Tibial artery (tissue), 4 donors: ENCODE measurements at regions not wholly inside any gene's neighbourhood (a gene's known extent, or its start where the extent isn't known, plus 50 kb on each side); places are given as distances from the start of the nearest gene placed in this dataset.

Experiments used
- DNase-seq, 2 donors: peaks; one replicate each; pipeline ENCODE4 v3.0.0-alpha.2; 2019
- H3K27ac ChIP-seq, 2 donors: fragments of 200-600 bp; sonication (generic) in 1 of 2; 1 replicate in 1 of 2; 2 replicates in 1 of 2; pipeline ENCODE4 v1.5.1; 2018 to 2019; ENCODE audit warnings: mild to moderate bottlenecking in 1 of 2
- H3K27me3 ChIP-seq, 2 donors: fragments of 200-600 bp; sonication (generic) in 1 of 2; one replicate each; pipeline versions ENCODE4 v1.5.1 to v1.6.0; 2016 to 2019
- H3K36me3 ChIP-seq, 3 donors: fragments of 200-600 bp; sonication (generic) in 2 of 3; one replicate each; pipeline ENCODE4 v1.5.1; 2016 to 2019; ENCODE audit warnings: mild to moderate bottlenecking in 2 of 3
- H3K4me1 ChIP-seq, 4 donors: fragments of 200-600 bp; sonication (generic) in 2 of 4; 1 replicate in 3 of 4; 2 replicates in 1 of 4; pipeline ENCODE4 v1.5.1; 2016 to 2019
- H3K4me3 ChIP-seq, 2 donors: fragments of 200-600 bp; sonication (generic) in 1 of 2; 1 replicate in 1 of 2; 2 replicates in 1 of 2; pipeline ENCODE4 v1.5.1; 2018 to 2019; ENCODE audit warnings: mild to moderate bottlenecking in 2 of 2
- H3K9me3 ChIP-seq, 3 donors: fragments of 200-600 bp; sonication (generic) in 1 of 3; one replicate each; pipeline ENCODE4 v1.5.1; 2016 to 2019
- intact Hi-C: fragments of 100-400 bp; cut with DNase I; formaldehyde crosslinking; loops from one replicate; pipeline ENCODE4 v1.15.0; 2023; ENCODE audit warnings: low total_unique reads
- TF ChIP-seq, protein P1 (sequence below), 2 experiments: fragments of 200-600 bp in 1 of 2; fragments of 450-650 bp in 1 of 2; IDR thresholded peaks; one replicate each; pipeline ENCODE4 v1.5.1; 2017 to 2019; ENCODE audit warnings: antibody characterized with exemption in 2 of 2, mild to moderate bottlenecking in 1 of 2, moderate library complexity in 1 of 2

DNA sequence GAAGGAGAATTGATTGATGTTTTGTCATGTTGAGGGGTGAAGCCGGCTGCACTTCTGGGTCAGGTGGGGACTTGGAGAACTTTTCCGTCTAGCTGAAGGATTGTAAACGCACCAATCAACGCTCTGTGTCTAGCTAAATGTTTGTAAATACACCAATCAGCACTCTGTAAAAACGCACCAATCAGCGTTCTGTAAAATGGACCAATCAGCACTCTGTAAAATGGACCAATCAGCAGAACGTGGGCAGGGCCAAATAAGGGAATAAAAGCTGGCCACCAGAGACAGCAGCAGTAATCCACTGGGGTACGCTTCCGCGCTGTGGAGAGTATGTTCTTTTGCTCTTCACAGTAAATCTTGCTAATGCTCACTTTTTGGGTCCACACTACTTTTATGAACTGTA lies 384.1 kb downstream of the FOXG1 start:
- Histone ChIP-seq H3K36me3 (no peaks in the 10 kb centered on the region), H3K4me3 (no peak overlapping the region), H3K9me3 (no peaks in the 10 kb centered on the region), H3K4me1 (no peaks in the 10 kb centered on the region), H3K27me3 (no peaks in the 10 kb centered on the region), H3K27ac (no peak overlapping the region)
- intact Hi-C loops: no loop called here
- DNase-seq: no peak
- TF ChIP-seq, protein P1, sequence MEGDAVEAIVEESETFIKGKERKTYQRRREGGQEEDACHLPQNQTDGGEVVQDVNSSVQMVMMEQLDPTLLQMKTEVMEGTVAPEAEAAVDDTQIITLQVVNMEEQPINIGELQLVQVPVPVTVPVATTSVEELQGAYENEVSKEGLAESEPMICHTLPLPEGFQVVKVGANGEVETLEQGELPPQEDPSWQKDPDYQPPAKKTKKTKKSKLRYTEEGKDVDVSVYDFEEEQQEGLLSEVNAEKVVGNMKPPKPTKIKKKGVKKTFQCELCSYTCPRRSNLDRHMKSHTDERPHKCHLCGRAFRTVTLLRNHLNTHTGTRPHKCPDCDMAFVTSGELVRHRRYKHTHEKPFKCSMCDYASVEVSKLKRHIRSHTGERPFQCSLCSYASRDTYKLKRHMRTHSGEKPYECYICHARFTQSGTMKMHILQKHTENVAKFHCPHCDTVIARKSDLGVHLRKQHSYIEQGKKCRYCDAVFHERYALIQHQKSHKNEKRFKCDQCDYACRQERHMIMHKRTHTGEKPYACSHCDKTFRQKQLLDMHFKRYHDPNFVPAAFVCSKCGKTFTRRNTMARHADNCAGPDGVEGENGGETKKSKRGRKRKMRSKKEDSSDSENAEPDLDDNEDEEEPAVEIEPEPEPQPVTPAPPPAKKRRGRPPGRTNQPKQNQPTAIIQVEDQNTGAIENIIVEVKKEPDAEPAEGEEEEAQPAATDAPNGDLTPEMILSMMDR (IDR thresholded peaks at IDR 0.05): no peak

DNA sequence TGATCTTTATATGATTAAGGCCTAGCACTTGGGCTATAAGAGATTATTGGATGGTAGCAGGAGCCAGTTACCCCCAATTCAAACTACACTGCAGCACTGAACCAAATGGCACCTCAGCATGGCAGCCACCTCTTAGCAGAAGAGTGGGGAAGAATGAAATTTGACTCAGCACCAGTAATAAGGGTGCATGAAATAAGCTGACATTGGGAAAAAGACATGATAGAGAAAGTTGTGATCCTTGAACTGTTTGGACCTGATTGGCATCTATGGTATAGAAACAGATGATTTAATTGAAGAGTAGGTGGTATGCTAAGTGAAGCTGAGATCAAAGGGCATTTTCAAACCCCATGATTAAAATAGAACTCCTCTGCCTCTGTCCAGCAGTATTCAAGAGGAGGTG lies 389.5 kb downstream of the FOXG1 start:
- no peaks in the 10 kb centered on the region for H3K36me3 ChIP-seq
- DNase-seq: no peak
- H3K9me3 ChIP-seq: no peaks in the 10 kb centered on the region
- H3K27me3 ChIP-seq: no peaks in the 10 kb centered on the region
- TF ChIP-seq, protein P1 (IDR thresholded peaks at IDR 0.05): no peak
- no peaks in the 10 kb centered on the region for H3K4me1 ChIP-seq
- no peak overlapping the region for H3K4me3 ChIP-seq
- H3K27ac ChIP-seq: no peak overlapping the region
- intact Hi-C loops: no loop called here

DNA sequence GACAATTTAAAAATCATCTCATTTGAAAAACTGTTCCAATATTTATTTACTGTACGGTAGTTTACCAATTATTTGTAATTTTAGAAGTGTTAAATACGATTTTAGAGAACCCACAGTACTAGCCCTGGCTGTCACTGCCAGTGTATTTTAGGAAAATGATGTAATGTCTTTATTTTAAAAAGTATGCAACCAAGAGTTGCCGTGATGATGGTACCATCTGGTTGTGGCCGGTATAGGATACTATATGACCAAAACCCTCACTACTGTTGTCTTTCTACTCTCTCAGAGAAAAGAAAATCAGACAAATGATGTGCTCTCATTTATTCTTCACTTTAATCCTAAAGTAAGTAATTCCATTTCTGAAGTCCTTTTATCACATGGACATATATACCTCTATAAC lies 395.0 kb downstream of the FOXG1 start:
- Histone ChIP-seq H3K4me1 (no peaks in the 10 kb centered on the region), H3K27me3 (no peaks in the 10 kb centered on the region), H3K9me3 (no peaks in the 10 kb centered on the region), H3K36me3 (no peaks in the 10 kb centered on the region), H3K27ac (no peak overlapping the region), H3K4me3 (no peak overlapping the region)
- intact Hi-C loops: no loop called here
- no peak for DNase-seq
- TF ChIP-seq, protein P1 (IDR thresholded peaks at IDR 0.05): no peak

DNA sequence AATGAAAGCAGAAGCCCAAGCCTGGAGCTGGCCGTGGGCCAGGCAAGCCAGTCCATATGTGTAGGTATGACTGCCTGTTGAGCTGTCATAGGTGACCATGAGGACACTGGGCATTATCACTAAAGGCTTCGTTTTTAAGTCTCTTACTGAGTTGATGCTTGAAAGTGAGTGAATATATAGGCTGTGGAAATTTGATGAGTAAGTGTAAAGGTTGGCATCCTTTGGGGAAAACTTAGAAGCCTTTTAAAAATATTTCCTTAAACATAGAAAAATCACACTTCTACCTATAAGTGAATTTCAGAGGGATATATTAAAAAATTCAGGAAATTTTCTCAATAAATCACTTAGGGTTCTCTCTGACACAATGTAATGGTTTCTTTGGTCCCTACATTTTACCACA lies 396.5 kb downstream of the FOXG1 start:
- no peaks in the 10 kb centered on the region for H3K27me3 ChIP-seq
- H3K4me1 ChIP-seq: no peaks in the 10 kb centered on the region
- H3K4me3 ChIP-seq: no peak overlapping the region
- DNase-seq: no peak
- H3K27ac ChIP-seq: no peak overlapping the region
- intact Hi-C loops: no loop called here
- no peaks in the 10 kb centered on the region for H3K36me3 ChIP-seq
- H3K9me3 ChIP-seq: no peaks in the 10 kb centered on the region
- TF ChIP-seq, protein P1 (IDR thresholded peaks at IDR 0.05): no peak

DNA sequence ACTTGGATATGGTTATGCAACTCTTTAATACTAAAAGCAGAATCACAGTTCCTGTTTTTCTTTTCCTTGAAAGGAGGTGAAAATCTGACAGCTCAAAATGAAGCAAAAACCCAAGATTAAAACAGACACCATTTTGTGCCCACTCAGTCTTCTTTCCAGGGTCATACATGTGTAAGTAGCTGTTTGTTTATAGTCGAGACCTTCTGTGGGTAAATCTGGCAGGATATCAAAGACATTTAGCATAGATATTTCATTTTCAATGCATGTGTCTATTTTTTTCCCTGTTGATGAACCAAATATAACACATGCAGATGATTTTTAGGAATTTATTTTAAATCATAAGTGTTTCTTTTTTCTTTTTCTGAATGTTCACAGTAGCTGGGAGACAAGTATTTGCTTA lies 398.8 kb downstream of the FOXG1 start:
- H3K9me3 ChIP-seq: no peaks in the 10 kb centered on the region
- H3K36me3 ChIP-seq: no peaks in the 10 kb centered on the region
- TF ChIP-seq, protein P1 (IDR thresholded peaks at IDR 0.05): no peak
- no peak overlapping the region for H3K4me3 ChIP-seq
- no peak overlapping the region for H3K27ac ChIP-seq
- intact Hi-C loops: no loop called here
- no peak for DNase-seq
- H3K27me3 ChIP-seq: no peaks in the 10 kb centered on the region
- H3K4me1 ChIP-seq: no peaks in the 10 kb centered on the region

DNA sequence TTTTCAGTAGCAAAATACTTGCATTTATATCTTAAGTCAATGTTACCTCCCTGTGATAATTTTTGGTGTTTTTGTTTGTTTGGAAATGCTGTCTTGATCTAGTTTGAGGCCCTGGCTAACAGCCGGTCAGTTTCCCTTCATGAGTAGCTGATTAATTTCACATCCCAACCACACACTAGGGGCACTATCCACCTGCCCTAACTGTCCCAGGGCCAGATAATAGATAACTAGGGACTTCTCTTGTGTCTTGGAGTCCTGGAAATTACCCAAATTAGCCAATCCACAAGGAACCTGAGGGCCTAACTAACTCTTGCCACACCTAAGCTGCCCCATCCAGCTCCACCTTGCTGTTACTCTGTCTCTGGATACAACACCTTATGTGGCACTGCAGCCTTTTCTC lies 399.9 kb downstream of the FOXG1 start:
- H3K27ac ChIP-seq: no peak overlapping the region
- H3K4me1 ChIP-seq: no peaks in the 10 kb centered on the region
- no peaks in the 10 kb centered on the region for H3K36me3 ChIP-seq
- no peak overlapping the region for H3K4me3 ChIP-seq
- intact Hi-C loops: no loop called here
- no peaks in the 10 kb centered on the region for H3K9me3 ChIP-seq
- no peak for DNase-seq
- no peaks in the 10 kb centered on the region for H3K27me3 ChIP-seq
- TF ChIP-seq, protein P1 (IDR thresholded peaks at IDR 0.05): no peak
